ENCODE measurements at regions not wholly inside any gene's neighbourhood (a gene's known extent, or its start where the extent isn't known, plus 50 kb on each side); places are given as distances from the start of the nearest gene placed in this dataset.
"Not testable (repeated sequence)": the region's sequence is repeated elsewhere in the genome, so short reads cannot be mapped to it uniquely, and the experiment has no call there.

- no peak for DNase-seq (ENCODE audit: low spot score)
Measured at GRCh38 chr5:52015760-52016159, 632.5 kb downstream of the ISL1 start.

DNA sequence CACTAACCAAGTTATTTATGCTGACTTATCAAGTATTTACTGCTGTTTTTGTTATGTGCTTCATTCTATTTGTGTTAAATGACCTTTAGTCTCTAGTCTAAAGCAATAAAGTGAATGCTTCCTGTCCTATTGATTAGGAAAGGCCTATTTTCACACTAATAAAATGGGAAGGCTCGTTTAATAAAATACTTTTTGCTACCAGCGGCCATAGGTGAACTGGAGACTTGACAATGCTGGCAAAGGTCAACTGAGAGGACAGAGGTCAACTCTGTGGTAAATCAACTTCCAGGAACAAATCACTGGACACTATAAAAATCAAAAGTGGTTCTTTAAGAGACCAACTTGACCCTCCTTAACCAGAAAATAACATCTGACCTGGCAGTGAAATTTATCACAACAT lies 634.3 kb downstream of the ISL1 start:
- no peak for DNase-seq (ENCODE audit: low spot score)

- peak; percentile 1 for DNase-seq (ENCODE audit: low spot score)
Measured at GRCh38 chr5:52024359-52024758, 641.1 kb downstream of the ISL1 start.

- DNase-seq (ENCODE audit: low spot score): not testable (repeated sequence)
Measured at GRCh38 chr5:52029836-52030235, 646.6 kb downstream of the ISL1 start.

DNA sequence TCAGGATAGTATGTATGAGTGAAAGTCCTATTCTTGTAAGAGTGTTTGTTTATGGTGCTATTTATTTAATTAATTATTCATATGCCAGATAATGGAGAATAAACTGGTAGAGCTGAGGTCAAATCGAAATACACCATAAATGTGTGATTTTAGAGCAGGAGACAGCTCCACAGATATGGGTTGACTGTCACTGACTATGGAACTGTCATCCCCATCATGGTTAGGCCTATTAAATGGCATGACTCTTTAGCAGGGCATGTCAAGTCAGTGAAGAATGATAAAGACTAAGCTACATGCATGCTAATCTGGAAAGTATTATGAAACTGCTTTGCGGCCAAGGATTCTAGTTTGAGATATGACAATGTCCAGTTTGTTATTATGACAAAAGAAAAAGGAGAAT lies 658.6 kb downstream of the ISL1 start:
- no peak for DNase-seq (ENCODE audit: low spot score)

GRCh38 chr5:52043137-52043536 lies 659.9 kb downstream of the ISL1 start:
- DNase-seq (ENCODE audit: low spot score): no peak

DNA sequence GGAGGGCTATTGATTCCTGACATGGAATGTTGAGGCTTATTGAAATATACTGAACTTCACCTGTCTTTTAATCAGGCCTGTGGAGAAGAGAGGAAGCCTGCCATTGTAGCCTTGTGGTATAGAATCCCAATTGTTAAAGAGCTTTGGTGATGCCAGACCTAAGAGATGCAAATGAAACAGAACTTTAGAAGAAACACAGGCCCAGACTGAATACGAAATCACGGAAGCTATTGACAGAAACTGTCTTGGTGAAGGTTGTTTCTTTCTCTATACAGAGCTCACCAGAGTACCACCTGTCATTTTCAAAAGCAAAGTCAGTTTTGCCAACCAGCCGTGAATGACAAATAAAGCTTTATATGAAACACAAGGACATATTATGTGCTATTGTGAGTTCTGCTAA lies 660.3 kb downstream of the ISL1 start:
- no peak for DNase-seq (ENCODE audit: low spot score)

DNA sequence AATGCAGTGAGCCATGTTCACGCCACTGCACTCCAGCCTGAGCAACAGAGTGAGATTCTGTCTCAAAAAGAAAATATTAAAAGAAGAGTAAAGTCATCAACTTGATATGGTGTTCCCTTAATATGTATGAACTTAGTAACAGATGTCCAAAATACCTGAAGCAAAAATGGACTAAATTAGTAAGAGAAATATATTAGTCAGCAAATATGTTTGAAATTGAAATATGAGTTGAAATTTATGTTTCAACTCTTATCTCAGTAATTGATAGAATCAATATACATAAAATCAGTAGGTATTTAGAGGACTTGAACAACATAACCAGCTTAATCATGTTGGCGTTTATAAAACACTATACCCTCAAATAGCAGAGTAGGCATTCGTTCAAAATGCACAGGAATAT lies 668.5 kb downstream of the ISL1 start:
- no peak for DNase-seq (ENCODE audit: low spot score)

- no peak for DNase-seq (ENCODE audit: low spot score)
Measured at GRCh38 chr5:52063186-52063585, 679.9 kb downstream of the ISL1 start.

DNA sequence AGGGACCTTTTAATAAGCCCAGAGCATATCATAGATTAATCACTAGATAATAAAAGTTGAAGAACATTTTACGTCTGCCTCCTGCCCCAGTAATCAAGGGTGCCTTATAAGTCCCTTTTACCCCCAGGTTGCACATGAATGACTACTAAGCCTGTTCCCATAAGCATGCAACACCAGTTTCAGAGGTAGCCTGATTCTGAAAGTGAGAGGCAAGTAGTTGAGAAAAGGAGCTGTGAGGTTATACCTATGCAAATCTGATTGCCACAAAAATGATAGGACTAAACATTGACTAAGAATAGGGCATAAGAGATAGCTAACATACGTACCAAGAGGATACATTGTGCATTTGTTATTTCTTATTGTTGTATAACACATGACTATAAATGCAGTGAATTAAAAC lies 681.9 kb downstream of the ISL1 start:
- no peak for DNase-seq (ENCODE audit: low spot score)

DNA sequence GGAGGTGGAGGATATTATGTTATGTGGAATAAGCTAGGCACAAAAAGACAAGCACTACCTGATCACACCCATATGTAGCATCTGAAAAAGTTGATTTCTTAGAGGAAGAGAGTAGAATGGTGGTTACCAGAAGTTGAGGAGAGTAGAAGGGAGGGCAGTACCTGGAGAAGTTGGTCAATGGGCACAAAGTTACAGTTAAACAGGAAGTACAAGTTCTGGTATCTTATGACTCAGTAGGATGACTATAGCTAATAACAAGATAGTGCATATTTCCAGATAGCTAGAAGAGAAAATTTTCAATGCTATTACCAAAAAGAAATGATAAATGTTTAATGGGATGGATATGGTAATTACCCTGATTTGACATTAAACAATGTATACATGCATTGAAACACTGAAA lies 686.7 kb downstream of the ISL1 start:
- no peak for DNase-seq (ENCODE audit: low spot score)

- no peak for DNase-seq (ENCODE audit: low spot score)
Measured at GRCh38 chr5:52073993-52074689, 690.9 kb downstream of the ISL1 start.

GRCh38 chr5:52077941-52078815 lies 694.9 kb downstream of the ISL1 start:
- no peak for DNase-seq (ENCODE audit: low spot score)

DNA sequence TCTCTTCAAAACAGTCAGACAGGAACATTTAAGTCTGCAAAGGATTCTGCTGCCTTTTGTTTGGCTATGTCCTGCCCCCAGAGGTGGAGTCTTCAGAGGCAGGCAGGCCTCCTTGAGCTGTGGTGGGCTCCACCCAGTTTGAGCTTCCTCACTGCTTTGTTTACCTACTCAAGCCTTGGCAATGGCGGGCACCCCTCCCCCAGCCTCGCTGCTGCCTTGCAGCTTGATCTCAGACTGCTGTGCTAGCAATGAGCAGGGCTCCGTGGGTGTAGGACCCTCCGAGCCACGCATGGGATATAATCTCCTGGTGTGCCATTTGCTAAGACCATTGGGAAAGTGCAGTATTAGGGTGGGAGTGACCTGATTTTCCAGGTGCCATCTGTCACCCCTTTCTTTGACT lies 685.4 kb upstream of the ITGA1 start:
- not testable (repeated sequence) for DNase-seq (ENCODE audit: low spot score)

- no peak for DNase-seq (ENCODE audit: low spot score)
Measured at GRCh38 chr5:52107210-52107905, 680.4 kb upstream of the ITGA1 start.

- no peak for DNase-seq (ENCODE audit: low spot score)
Measured at GRCh38 chr5:52119768-52120167, 667.9 kb upstream of the ITGA1 start.

DNA sequence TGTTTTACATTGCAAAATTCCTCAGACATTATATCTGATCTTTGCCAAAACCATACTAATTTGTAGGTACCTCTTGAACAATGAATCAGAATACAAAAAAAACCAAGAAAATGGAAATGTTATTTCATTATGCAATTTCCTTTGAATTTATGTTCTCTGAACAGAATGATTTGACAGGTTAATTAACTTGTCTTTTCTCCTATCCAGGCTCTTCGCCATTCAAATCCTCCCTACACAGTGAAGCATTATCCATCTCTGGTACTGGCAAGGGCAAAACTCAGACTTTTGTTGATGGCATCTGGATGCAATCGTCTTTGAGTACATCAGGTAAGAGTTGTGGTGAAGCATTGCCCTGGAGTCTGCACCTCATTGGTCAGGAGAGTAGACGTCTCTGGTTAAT lies 655.7 kb upstream of the ITGA1 start:
- no peak for DNase-seq (ENCODE audit: low spot score)

- no peak for DNase-seq (ENCODE audit: low spot score)
Measured at GRCh38 chr5:52134013-52134650, 653.6 kb upstream of the ITGA1 start.

GRCh38 chr5:52139888-52140615 lies 647.7 kb upstream of the ITGA1 start:
- no peak for DNase-seq (ENCODE audit: low spot score)

GRCh38 chr5:52148679-52149078 lies 639.0 kb upstream of the ITGA1 start:
- DNase-seq (ENCODE audit: low spot score): no peak

GRCh38 chr5:52150501-52150900 lies 637.2 kb upstream of the ITGA1 start:
- no peak for DNase-seq (ENCODE audit: low spot score)

- DNase-seq (ENCODE audit: low spot score): not testable (repeated sequence)
Measured at GRCh38 chr5:52156809-52157208, 630.9 kb upstream of the ITGA1 start.

Data from AG08396 (cell line).